Neural cell (in vitro differentiated cells): ENCODE measurements at regions not wholly inside any gene's neighbourhood (a gene's known extent, or its start where the extent isn't known, plus 50 kb on each side); places are given as distances from the start of the nearest gene placed in this dataset.
"Not testable (repeated sequence)": the region's sequence is repeated elsewhere in the genome, so short reads cannot be mapped to it uniquely, and the experiment has no call there.

Source experiments
- H2AFZ ChIP-seq: fragments of 200-600, 300-800 bp; sonication (generic), shearing (Covaris generic); 2 replicates; pipeline ENCODE4 v1.6.0; 2014; ENCODE audit warnings: low read depth, mild to moderate bottlenecking, antibody characterized with exemption, low read length, moderate library complexity
- H3F3A ChIP-seq: fragments of 200-600 bp; shearing (Covaris generic); 2 replicates; pipeline ENCODE4 v1.6.1; 2016; ENCODE audit warnings: mild to moderate bottlenecking, moderate library complexity, mixed read lengths, antibody characterized with exemption, low read length; ENCODE audit not compliant: insufficient read depth, poor library complexity, severe bottlenecking
- H3K27ac ChIP-seq: fragments of 200-600, 300-800 bp; sonication (generic), shearing (Covaris generic); 2 replicates; pipeline ENCODE4 v1.5.1; 2014; ENCODE audit warnings: mild to moderate bottlenecking, low read length, moderate library complexity
- H3K27me3 ChIP-seq: fragments of 300-800, 200-600 bp; sonication (generic), shearing (Covaris generic); 2 replicates; pipeline ENCODE4 v1.6.0; 2014; ENCODE audit warnings: mild to moderate bottlenecking, low read depth, low read length, moderate library complexity; ENCODE audit not compliant: insufficient read depth
- H3K36me3 ChIP-seq: fragments of 300-800, 200-600 bp; sonication (generic), shearing (Covaris generic); 2 replicates; pipeline ENCODE4 v1.5.1; 2014; ENCODE audit warnings: mild to moderate bottlenecking, antibody characterized with exemption, low read length, moderate library complexity; ENCODE audit not compliant: insufficient read depth
- H3K4me2 ChIP-seq: fragments of 300-800, 200-600 bp; sonication (generic), shearing (Covaris generic); 2 replicates; pipeline ENCODE4 v1.6.0; 2014; ENCODE audit warnings: mild to moderate bottlenecking, low read length
- H3K4me3 ChIP-seq: fragments of 300-800, 200-600 bp; sonication (generic), shearing (Covaris generic); 2 replicates; pipeline ENCODE4 v1.5.1; 2014; ENCODE audit warnings: mild to moderate bottlenecking, low read length, moderate library complexity
- H3K79me2 ChIP-seq: fragments of 200-600 bp; shearing (Covaris generic); replicated peaks from 2 replicates; pipeline ENCODE4 v1.6.0; 2014; ENCODE audit warnings: mild to moderate bottlenecking, low read length, moderate library complexity; ENCODE audit not compliant: insufficient read depth
- H3K9ac ChIP-seq: fragments of 300-800, 200-600 bp; sonication (generic), shearing (Covaris generic); 2 replicates; pipeline ENCODE4 v1.6.1; 2016; ENCODE audit warnings: mild to moderate bottlenecking, low read length, mixed read lengths
- H3K9me2 ChIP-seq: fragments of 200-600 bp; shearing (Covaris generic); 2 replicates; pipeline ENCODE4 v1.6.1; 2016; ENCODE audit warnings: mild to moderate bottlenecking, low read length, mixed read lengths; ENCODE audit not compliant: insufficient read depth
- H3K9me3 ChIP-seq: fragments of 200-600, 300-800 bp; sonication (generic), shearing (Covaris generic); 2 replicates; pipeline ENCODE4 v1.6.1; 2016; ENCODE audit warnings: mild to moderate bottlenecking, mixed run types, low read length, moderate library complexity, mixed read lengths
- H4K20me1 ChIP-seq: fragments of 200-600 bp; shearing (Covaris generic); 2 replicates; pipeline ENCODE4 v1.6.1; 2016; ENCODE audit warnings: mild to moderate bottlenecking, mixed run types; ENCODE audit not compliant: insufficient read depth
- CTCF ChIP-seq: fragments of 450-650 bp; IDR thresholded peaks from 2 replicates; pipeline ENCODE4 v1.5.1; 2014; ENCODE audit warnings: antibody characterized with exemption, mild to moderate bottlenecking, moderate library complexity; ENCODE audit not compliant: poor library complexity, severe bottlenecking
- EP300 ChIP-seq: fragments of 450-650 bp; conservative IDR thresholded peaks from 2 replicates; pipeline ENCODE4 v1.6.1; 2014; ENCODE audit warnings: antibody characterized with exemption, mild to moderate bottlenecking, moderate library complexity; ENCODE audit not compliant: poor library complexity, severe bottlenecking
- EZH2 ChIP-seq: fragments of 200-600, 300-800 bp; shearing (Covaris generic), sonication (generic); IDR thresholded peaks from 2 replicates; pipeline ENCODE4 v1.6.1; 2014; ENCODE audit warnings: antibody characterized with exemption, low read length, borderline replicate concordance, mild to moderate bottlenecking; ENCODE audit not compliant: insufficient read depth, poor library complexity, severe bottlenecking
- MXI1 ChIP-seq: fragments of 450-650 bp; conservative IDR thresholded peaks from 2 replicates; pipeline ENCODE4 v1.6.1; 2014; ENCODE audit warnings: antibody characterized with exemption, mild to moderate bottlenecking; ENCODE audit not compliant: poor library complexity, severe bottlenecking
- POLR2AphosphoS5 ChIP-seq: IDR thresholded peaks from 2 replicates; pipeline ENCODE4 v1.6.1; 2012
- RAD21 ChIP-seq: fragments of 450-650 bp; conservative IDR thresholded peaks from 2 replicates; pipeline ENCODE4 v1.6.1; 2014; ENCODE audit warnings: antibody characterized with exemption, mild to moderate bottlenecking, moderate library complexity
- SMC3 ChIP-seq: fragments of 450-650 bp; conservative IDR thresholded peaks from 2 replicates; pipeline ENCODE4 v1.6.1; 2014; ENCODE audit warnings: antibody characterized with exemption, mild to moderate bottlenecking, moderate library complexity; ENCODE audit not compliant: poor library complexity
- TAF1 ChIP-seq: IDR thresholded peaks from 2 replicates; pipeline ENCODE4 v1.6.1; 2012; ENCODE audit warnings: low read depth
- TF ChIP-seq, protein P1 (sequence below): IDR thresholded peaks from 2 replicates; pipeline ENCODE4 v1.6.1; 2012; ENCODE audit warnings: borderline replicate concordance

DNA sequence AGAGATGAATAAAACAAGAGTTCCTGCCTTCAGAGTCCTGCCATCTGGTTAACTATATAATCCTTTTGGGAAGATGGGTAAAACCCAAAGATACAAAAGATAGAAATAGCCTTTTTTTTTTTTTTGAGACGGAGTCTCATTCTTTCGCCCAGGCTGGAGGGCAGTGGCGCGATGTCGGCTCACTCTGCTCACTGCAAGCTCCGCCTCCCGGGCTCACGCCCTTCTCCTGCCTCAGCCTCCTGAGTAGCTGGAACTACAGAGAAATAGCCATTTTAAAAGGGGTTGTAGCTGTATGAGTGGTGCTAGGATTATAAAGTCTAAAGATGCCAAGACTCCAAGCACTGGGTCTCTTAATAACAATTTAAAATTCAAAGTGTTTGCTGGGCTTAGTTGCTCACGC lies 97.2 kb downstream of the KDR start:
- no peak overlapping the region for H3K27ac ChIP-seq
- no peak overlapping the region for H2AFZ ChIP-seq
- no peaks in the 10 kb centered on the region for H3K27me3 ChIP-seq
- H4K20me1 ChIP-seq = no peaks in the 10 kb centered on the region
- no peak for TF ChIP-seq EZH2
- TF ChIP-seq EP300 = no peak
- TF ChIP-seq POLR2AphosphoS5 = no peak
- TF ChIP-seq CTCF = no peak
- no peak for TF ChIP-seq RAD21
- TF ChIP-seq TAF1 = no peak
- TF ChIP-seq SMC3 = no peak
- TF ChIP-seq MXI1 = no peak
- TF ChIP-seq, protein P1, sequence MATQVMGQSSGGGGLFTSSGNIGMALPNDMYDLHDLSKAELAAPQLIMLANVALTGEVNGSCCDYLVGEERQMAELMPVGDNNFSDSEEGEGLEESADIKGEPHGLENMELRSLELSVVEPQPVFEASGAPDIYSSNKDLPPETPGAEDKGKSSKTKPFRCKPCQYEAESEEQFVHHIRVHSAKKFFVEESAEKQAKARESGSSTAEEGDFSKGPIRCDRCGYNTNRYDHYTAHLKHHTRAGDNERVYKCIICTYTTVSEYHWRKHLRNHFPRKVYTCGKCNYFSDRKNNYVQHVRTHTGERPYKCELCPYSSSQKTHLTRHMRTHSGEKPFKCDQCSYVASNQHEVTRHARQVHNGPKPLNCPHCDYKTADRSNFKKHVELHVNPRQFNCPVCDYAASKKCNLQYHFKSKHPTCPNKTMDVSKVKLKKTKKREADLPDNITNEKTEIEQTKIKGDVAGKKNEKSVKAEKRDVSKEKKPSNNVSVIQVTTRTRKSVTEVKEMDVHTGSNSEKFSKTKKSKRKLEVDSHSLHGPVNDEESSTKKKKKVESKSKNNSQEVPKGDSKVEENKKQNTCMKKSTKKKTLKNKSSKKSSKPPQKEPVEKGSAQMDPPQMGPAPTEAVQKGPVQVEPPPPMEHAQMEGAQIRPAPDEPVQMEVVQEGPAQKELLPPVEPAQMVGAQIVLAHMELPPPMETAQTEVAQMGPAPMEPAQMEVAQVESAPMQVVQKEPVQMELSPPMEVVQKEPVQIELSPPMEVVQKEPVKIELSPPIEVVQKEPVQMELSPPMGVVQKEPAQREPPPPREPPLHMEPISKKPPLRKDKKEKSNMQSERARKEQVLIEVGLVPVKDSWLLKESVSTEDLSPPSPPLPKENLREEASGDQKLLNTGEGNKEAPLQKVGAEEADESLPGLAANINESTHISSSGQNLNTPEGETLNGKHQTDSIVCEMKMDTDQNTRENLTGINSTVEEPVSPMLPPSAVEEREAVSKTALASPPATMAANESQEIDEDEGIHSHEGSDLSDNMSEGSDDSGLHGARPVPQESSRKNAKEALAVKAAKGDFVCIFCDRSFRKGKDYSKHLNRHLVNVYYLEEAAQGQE = no peak
- no peaks in the 10 kb centered on the region for H3K9me2 ChIP-seq
- H3K79me2 ChIP-seq = no peaks in the 10 kb centered on the region
- no peaks in the 10 kb centered on the region for H3F3A ChIP-seq
- no peak overlapping the region for H3K9ac ChIP-seq
- no peaks in the 10 kb centered on the region for H3K9me3 ChIP-seq
- no peaks in the 10 kb centered on the region for H3K36me3 ChIP-seq
- no peak overlapping the region for H3K4me3 ChIP-seq
- H3K4me2 ChIP-seq = no peak overlapping the region

GRCh38 chr4:55027596-55027995 lies 97.8 kb downstream of the KDR start:
- Histone ChIP-seq H3K4me2 (no peak overlapping the region), H2AFZ (no peak overlapping the region), H3K9me2 (no peaks in the 10 kb centered on the region), H3F3A (no peaks in the 10 kb centered on the region), H3K27me3 (no peaks in the 10 kb centered on the region), H4K20me1 (no peaks in the 10 kb centered on the region), H3K9ac (no peak overlapping the region), H3K27ac (no peak overlapping the region), H3K79me2 (no peaks in the 10 kb centered on the region), H3K9me3 (no peaks in the 10 kb centered on the region), H3K4me3 (no peak overlapping the region), H3K36me3 (no peaks in the 10 kb centered on the region)
- TF ChIP-seq EP300 (no peak), TAF1 (no peak), RAD21 (no peak), EZH2 (no peak), SMC3 (no peak), MXI1 (no peak), CTCF (no peak), POLR2AphosphoS5 (no peak)
- TF ChIP-seq, protein P1 = no peak

GRCh38 chr4:55025456-55025855 lies 99.9 kb downstream of the KDR start:
- not testable (repeated sequence) for H3K9me2 ChIP-seq, H3K36me3 ChIP-seq, H4K20me1 ChIP-seq, H3K27ac ChIP-seq, H3K4me2 ChIP-seq, H3K27me3 ChIP-seq, H3K79me2 ChIP-seq, H3F3A ChIP-seq, H3K9me3 ChIP-seq, H3K9ac ChIP-seq, H2AFZ ChIP-seq, H3K4me3 ChIP-seq
